ENCODE measurements at regions not wholly inside any gene's neighbourhood (a gene's known extent, or its start where the extent isn't known, plus 50 kb on each side); places are given as distances from the start of the nearest gene placed in this dataset.

DNA sequence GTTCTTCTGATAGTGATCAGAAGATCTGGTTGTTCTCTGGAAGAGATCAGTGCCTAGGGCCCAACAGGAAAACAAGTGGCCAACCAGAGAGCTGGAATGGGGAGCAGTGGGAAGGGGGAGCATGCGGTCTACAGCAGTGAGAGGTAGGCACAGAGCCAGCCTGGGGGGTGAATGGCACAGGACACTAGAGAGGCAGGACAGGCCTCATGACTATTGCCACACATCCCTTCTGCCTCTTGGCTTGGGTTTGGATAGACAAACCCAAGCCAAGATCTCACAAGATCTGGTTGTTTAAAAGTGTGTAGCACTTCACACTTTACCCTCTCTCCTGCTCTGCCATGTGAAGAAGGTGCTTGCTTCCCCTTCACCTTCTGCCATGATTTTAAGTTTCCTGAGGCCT is 224.4 kb downstream of the ARHGAP12 start:
- peaks cover 7% of the 10 kb centered on the region for H3K36me3 Mint-ChIP-seq (ENCODE audit: low read depth)
- peak overlapping the region; percentile 12 for H3K27ac Mint-ChIP-seq
- H3K9me3 Mint-ChIP-seq: peaks cover 18% of the 10 kb centered on the region
- peaks cover 33% of the 10 kb centered on the region for H3K4me1 Mint-ChIP-seq (ENCODE audit: low read depth)
- H3K27me3 Mint-ChIP-seq (ENCODE audit: low read depth): no peaks in the 10 kb centered on the region
- no peak overlapping the region for H3K4me3 Mint-ChIP-seq

DNA sequence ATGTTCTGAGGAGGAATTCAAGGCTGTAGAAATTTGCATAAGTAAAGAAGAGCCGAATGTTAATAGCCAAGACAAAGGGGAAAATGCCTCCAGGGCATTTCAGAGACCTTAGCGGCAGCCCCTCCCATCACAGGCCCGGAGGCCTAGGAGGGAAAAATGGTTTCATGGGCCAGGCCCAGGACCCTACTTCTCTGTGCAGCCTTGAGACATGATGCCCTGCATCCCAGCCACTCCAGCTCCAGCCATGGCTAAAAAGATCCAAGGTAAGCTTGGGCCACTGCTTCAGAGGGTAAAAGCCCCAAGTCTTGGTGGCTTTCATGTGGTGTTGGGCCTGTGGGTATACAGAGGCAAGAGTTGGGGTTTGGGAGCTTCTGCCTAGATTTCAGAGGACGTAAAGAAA is 225.7 kb downstream of the ARHGAP12 start:
- no peaks in the 10 kb centered on the region for H3K27me3 Mint-ChIP-seq (ENCODE audit: low read depth)

DNA sequence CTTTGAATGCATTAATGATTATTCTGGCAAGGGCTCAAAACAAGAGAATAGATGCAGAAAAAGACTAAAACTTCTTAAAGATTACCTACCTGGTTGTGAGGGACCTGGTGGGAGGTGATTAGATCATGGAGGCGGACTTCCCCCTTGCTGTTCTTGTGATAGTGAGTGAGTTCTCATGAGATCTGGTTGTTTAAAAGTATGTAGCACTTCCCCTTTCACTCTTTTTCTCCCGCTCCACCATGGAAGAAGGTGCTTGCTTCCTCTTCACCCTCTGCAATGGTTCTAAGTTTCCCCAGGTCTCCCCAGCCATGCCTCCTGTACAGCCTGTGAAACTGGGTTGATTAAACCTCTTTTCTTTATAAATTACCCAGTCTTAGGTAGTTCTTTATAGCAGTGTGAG is 226.6 kb downstream of the ARHGAP12 start:
- H3K27ac Mint-ChIP-seq: no peak overlapping the region
- H3K27me3 Mint-ChIP-seq (ENCODE audit: low read depth): no peaks in the 10 kb centered on the region
- peaks cover 7% of the 10 kb centered on the region for H3K36me3 Mint-ChIP-seq (ENCODE audit: low read depth)
- H3K4me1 Mint-ChIP-seq (ENCODE audit: low read depth): peaks cover 18% of the 10 kb centered on the region
- peaks cover 18% of the 10 kb centered on the region for H3K9me3 Mint-ChIP-seq
- H3K4me3 Mint-ChIP-seq: no peak overlapping the region

More for the DNA sequence above, 225.7 kb downstream of the ARHGAP12 start:
- Mint-ChIP-seq H3K27ac (no peak overlapping the region), H3K4me3 (no peak overlapping the region), H3K36me3 (ENCODE audit: low read depth) (peaks cover 7% of the 10 kb centered on the region), H3K4me1 (ENCODE audit: low read depth) (peaks cover 26% of the 10 kb centered on the region), H3K9me3 (peaks cover 18% of the 10 kb centered on the region)

DNA sequence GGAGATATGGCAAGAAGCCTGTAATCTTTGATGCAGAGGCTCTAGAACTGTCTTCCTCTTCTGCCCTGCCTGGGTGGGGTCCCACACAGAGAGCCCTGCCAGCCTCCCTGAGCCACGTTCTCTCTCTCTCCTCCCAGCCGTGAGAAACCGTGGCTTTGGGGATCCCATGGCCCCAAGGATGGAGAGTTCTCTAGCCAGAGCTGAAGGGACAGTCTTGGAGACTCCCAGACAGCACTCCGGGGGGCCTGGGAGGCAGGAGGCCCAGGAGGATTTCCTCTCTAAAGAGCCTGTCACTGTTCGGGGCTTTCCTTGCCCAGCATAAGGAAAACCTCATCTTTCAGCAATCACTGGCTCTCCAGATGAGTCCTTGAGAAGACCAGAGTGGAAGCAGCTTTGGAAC is 227.1 kb downstream of the ARHGAP12 start:
- Mint-ChIP-seq H3K36me3 (ENCODE audit: low read depth) (peaks cover 7% of the 10 kb centered on the region), H3K27ac (no peak overlapping the region)

DNA sequence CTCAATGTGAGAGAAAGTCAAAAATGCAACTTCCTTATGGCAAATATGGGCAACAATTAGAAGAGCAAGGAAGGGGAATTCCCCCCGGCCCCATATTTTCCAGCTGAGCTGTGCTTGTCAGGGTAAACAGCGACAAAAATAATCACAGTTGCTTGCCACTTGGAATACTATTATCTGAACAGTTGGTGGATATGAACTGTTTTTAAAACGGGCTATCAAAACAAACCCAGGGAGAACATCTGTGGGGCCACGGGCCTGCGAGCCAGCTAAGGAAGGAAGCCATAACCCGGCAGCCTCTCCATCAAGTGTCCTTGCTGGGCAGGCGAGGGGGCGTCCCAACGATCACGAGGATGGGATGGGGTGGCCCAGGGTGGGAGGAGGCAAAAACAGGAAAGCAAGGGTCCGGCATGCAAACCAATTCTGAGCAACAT is 228.4 kb downstream of the ARHGAP12 start:
- Mint-ChIP-seq H3K27me3 (ENCODE audit: low read depth) (no peaks in the 10 kb centered on the region), H3K9me3 (peaks cover 14% of the 10 kb centered on the region), H3K4me3 (no peak overlapping the region), H3K36me3 (ENCODE audit: low read depth) (peaks cover 7% of the 10 kb centered on the region), H3K4me1 (ENCODE audit: low read depth) (peaks cover 8% of the 10 kb centered on the region), H3K27ac (no peak overlapping the region)

More for the DNA sequence above, 227.1 kb downstream of the ARHGAP12 start:
- Mint-ChIP-seq H3K9me3 (peaks cover 18% of the 10 kb centered on the region), H3K27me3 (ENCODE audit: low read depth) (no peaks in the 10 kb centered on the region), H3K4me1 (ENCODE audit: low read depth) (peaks cover 14% of the 10 kb centered on the region), H3K4me3 (no peak overlapping the region)

DNA sequence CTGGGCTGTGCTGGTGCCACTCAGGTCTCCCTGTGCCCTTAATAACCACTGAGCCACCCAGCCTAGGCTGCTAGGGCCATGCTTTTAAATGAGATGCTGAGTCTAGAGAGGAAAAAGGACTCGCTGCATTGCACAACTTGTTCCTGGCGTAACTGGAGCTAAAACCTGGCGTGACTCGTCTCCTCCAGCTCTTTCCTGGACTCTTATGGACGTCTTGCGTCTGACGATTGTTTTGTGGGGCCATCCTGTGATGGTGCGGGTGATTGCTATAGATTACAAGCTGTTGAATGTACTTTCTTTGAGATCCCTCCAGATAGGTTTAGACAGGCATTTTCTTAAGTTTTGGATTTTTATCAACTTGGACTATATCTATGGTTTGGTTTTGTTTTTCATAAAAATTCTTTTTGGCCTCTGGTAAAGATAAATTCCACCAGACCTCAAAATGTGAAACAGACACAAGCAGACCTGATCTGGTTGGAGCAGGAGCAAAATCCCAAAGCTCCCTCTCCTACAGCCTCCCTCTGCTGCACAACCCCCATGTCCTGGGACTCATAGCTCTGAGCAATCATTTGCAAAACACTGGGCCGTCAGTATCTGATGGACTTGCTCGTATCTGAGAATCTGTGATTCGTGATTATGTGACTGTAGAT is 230.3 kb downstream of the ARHGAP12 start:
- no peak overlapping the region for H3K27ac Mint-ChIP-seq
- H3K4me3 Mint-ChIP-seq: no peak overlapping the region
- peaks cover 9% of the 10 kb centered on the region for H3K9me3 Mint-ChIP-seq
- H3K36me3 Mint-ChIP-seq (ENCODE audit: low read depth): no peaks in the 10 kb centered on the region
- H3K27me3 Mint-ChIP-seq (ENCODE audit: low read depth): no peaks in the 10 kb centered on the region
- H3K4me1 Mint-ChIP-seq (ENCODE audit: low read depth): peaks cover 6% of the 10 kb centered on the region

DNA sequence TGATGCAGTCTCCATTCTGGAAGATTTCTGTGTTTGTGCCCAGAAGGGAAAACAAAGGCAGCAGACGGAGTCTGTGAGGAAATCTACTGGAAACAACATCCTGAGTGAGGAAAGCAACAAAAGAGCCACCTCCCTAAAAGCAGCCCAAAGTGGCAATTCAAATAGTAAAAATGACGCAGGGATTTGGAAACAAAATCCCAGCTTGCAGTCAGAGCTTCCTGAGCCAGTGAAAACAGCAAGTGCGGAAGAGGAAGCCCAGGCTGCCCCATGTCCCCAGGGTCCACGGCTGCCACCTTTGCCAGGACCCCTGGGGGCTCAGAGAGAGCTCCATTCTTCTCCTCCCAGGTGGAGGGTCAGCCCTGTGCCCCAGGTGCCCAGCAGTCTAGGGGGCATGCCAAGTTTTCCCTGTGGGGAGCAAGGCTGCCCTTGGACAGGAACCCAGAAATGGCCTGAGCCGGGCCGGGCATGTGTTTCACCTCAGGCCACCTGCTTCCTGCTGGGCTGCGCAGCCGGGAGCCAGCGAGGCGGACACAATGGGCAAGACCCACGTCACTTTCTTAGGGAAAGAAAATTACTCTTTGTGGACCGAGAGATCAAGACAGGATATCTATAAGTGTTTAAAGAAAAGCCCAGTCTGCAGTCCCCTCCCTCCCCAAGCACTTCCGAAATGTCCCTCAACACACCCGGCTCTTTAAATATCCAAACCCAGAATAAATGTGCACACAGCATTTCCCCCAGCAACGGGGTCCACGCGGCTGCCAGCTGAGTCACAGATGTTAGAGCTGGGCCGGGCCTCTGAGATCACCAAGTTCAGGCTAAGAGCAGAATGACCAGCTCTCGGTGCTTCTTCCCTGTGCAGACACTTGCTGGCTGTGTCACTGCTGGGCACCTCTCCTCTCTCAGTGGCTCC is 231.1 kb downstream of the ARHGAP12 start:
- Mint-ChIP-seq H3K4me3 (no peak overlapping the region), H3K4me1 (ENCODE audit: low read depth) (peaks cover 6% of the 10 kb centered on the region), H3K9me3 (peaks cover 4% of the 10 kb centered on the region), H3K27ac (no peak overlapping the region), H3K36me3 (ENCODE audit: low read depth) (no peaks in the 10 kb centered on the region), H3K27me3 (ENCODE audit: low read depth) (no peaks in the 10 kb centered on the region)

DNA sequence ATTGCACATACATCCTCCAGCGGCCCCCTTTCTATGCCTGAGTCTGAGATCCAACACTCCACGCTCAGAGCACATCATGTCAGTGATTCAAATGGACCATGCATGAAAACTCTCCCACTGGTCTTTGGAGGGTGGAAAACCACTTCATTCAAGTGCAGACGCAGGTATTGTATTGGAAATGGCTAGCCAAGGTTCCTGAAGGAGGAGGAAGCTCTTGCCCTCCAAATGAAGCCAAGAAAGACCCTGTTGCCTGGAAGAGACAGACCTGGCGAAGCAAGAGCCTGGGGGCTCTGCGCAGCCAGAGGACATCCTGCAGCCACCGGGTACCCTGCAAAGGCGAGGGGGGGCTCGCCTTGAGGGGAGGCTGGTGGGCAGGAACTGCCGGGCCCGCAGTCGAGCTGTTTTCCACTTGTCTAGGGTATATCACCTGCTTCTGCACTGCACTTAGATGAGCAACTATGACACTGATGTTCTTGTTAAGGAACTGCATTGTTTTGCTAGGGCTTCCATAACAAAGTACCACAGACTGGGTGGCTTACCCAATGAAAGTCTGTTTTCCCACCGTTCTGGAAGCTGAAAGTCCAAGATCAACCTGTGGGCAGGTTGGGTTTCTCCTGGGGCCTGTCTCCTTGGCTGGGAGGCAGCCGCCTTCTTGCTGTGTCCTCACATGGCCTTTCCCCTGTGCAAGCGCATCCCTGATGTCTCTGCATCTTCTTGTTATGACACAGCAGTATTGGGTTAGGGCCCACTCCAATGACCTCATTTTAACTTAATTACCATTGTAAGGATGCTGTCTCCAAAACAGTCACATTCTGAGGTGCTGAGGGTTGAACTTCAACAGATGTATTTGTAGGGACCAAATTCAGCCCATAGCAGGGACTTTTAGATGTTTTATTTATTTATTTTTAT is 233.4 kb downstream of the ARHGAP12 start:
- Mint-ChIP-seq H3K4me3 (no peak overlapping the region), H3K27ac (no peak overlapping the region), H3K36me3 (ENCODE audit: low read depth) (no peaks in the 10 kb centered on the region), H3K9me3 (no peaks in the 10 kb centered on the region), H3K27me3 (ENCODE audit: low read depth) (no peaks in the 10 kb centered on the region), H3K4me1 (ENCODE audit: low read depth) (peaks cover 6% of the 10 kb centered on the region)

DNA sequence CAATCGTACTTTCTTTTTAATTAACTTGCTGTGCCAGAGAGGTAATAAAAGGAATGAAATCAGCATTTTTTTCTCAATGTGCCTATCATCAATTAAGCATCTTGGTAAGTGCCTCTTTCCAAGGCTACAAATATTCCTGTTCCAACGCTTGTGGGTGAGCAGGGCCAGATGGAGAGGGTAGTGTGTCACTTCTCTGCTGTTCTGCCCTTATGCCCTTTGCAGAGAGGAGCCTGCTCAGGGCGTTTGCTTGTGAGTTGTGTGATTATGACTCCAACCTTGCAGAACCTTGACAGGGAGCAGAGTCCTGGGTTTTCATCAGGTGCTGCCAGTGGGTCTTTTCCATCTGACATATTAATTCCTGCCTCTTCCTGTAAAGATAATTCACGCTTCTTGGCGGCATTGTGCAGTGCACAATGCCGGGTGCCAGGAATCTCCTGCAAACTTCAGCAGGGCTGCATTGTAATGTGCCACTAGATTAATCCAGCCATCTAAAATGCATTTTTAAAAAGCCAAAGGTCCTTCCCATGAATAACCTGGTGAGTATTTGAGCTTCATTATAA is 234.4 kb downstream of the ARHGAP12 start:
- no peak overlapping the region for H3K27ac Mint-ChIP-seq
- H3K36me3 Mint-ChIP-seq (ENCODE audit: low read depth): no peaks in the 10 kb centered on the region
- H3K4me3 Mint-ChIP-seq: no peak overlapping the region

DNA sequence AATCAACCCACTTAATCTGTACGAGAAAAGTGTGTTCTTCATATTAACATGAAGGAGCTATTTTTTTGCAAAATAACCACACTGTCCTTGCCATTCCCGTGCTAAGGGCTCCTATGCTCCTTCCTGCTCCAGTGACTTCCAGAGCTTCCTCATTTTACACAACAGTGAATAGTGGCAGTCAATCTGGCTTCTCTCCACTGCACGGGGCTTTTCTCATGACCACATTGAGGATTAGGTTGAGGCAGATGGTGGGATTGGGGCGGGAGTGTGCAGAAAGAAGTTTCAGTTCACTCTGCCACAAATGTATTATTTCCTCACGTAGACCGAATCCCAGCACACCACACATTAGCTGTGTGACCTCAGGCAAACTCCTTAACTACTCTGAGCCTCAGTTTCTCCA is 235.1 kb downstream of the ARHGAP12 start:
- H3K9me3 Mint-ChIP-seq: peaks cover 10% of the 10 kb centered on the region
- no peaks in the 10 kb centered on the region for H3K27me3 Mint-ChIP-seq (ENCODE audit: low read depth)
- H3K4me3 Mint-ChIP-seq: no peak overlapping the region
- H3K36me3 Mint-ChIP-seq (ENCODE audit: low read depth): no peaks in the 10 kb centered on the region
- H3K27ac Mint-ChIP-seq: no peak overlapping the region
- H3K4me1 Mint-ChIP-seq (ENCODE audit: low read depth): peaks cover 2% of the 10 kb centered on the region

More for the DNA sequence above, 234.4 kb downstream of the ARHGAP12 start:
- Mint-ChIP-seq H3K4me1 (ENCODE audit: low read depth) (peaks cover 2% of the 10 kb centered on the region), H3K27me3 (ENCODE audit: low read depth) (no peaks in the 10 kb centered on the region), H3K9me3 (peaks cover 3% of the 10 kb centered on the region)

DNA sequence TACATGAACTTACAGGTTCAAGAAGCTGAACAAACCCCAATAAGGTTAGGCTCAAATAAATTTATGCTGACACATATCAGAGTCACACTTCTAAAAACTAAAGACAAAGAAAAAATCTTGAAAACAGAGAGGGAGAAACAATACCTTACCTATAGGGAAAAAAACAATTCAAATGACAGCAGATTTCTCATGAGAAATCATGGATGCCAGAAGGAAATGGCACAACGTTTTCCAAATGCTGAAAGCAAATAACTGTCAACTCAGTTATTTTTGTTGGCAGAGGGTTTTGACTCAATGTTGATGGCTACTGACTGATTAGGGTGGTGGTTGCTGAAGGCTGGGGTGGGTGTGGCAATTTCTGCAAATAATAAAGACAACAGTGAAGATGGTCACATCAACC is 239.4 kb downstream of the ARHGAP12 start:
- Mint-ChIP-seq H3K27me3 (ENCODE audit: low read depth) (no peaks in the 10 kb centered on the region), H3K27ac (no peak overlapping the region), H3K4me1 (ENCODE audit: low read depth) (no peaks in the 10 kb centered on the region), H3K9me3 (peaks cover 28% of the 10 kb centered on the region), H3K4me3 (no peak overlapping the region), H3K36me3 (ENCODE audit: low read depth) (no peaks in the 10 kb centered on the region)

DNA sequence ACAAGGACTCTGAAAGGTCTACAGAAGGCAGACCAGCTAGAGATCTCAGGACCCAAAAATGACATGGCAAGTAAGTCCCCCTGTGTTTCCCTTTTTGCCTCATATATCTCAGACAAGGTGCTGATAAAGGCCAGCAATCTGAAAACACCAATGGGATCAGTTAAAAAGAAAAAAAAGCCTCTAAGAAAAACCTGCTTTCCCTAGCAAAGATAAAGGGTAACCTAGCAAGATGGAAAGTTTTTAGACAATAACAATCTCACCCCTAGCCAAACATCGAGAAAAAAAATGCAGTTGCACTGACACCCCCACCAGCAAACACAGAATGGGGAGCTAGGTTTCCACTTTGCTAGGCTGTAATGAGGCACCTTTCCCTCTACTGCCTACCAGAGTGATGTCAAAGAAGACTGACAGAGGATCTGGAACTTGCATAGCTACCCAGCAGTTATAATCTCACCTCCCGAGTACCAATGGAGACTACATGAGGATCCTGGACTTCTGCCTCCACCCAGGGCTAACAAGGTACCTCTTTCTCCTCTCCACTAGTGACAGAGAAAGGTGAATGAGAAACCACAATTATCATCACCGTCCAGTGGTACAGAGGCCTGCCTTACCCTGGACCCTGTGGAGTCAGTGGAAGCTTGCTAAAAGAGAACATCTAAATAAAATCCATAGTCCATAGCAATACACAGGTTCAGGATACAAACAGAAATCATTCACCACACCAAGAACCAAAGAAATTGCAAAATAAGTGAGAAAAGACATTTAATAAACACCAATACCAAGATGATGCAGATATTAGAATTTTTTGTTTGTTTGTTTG is 240.8 kb downstream of the ARHGAP12 start:
- Mint-ChIP-seq H3K4me3 (no peak overlapping the region), H3K27ac (no peak overlapping the region), H3K36me3 (ENCODE audit: low read depth) (no peaks in the 10 kb centered on the region), H3K27me3 (ENCODE audit: low read depth) (no peaks in the 10 kb centered on the region), H3K9me3 (peaks cover 38% of the 10 kb centered on the region), H3K4me1 (ENCODE audit: low read depth) (no peaks in the 10 kb centered on the region)

DNA sequence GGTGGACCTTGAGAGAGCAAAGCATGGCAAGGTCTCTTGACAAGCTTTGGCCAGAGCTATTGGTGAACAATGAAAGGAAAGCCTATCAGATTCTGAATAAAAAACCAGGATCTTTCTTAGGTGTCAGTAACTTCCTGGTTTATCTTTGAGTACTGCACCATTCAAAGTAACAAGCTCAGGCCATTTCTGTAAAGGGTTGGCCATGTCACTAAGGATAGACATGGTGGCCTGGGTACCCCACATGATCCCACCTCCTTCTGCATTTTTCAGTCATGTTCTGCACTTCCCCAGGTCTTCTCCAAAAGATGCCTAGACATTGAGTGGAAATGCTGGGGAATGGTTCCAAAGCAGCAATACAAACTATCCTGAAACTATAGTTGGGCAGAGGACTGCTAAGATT is 242.0 kb downstream of the ARHGAP12 start:
- Mint-ChIP-seq H3K27me3 (ENCODE audit: low read depth) (no peaks in the 10 kb centered on the region), H3K36me3 (ENCODE audit: low read depth) (no peaks in the 10 kb centered on the region), H3K4me1 (ENCODE audit: low read depth) (no peaks in the 10 kb centered on the region), H3K9me3 (peaks cover 42% of the 10 kb centered on the region), H3K27ac (no peak overlapping the region), H3K4me3 (no peak overlapping the region)

Measured in T-helper 1 cell treated with Interleukin-12 subunit alpha and Interleukin-12 subunit beta and Interleukin-4 antibody, amounts not matched to agents 30 μg/mL and 1 μg/mL, for 36 hours (primary cell).